ENCODE measurements at regions not wholly inside any gene's neighbourhood (a gene's known extent, or its start where the extent isn't known, plus 50 kb on each side); places are given as distances from the start of the nearest gene placed in this dataset.
"Not testable (repeated sequence)": the region's sequence is repeated elsewhere in the genome, so short reads cannot be mapped to it uniquely, and the experiment has no call there.

- no peak for DNase-seq (ENCODE audit: low read depth in 2 of 2)
Measured at GRCh38 chr21:28590676-28591075, 402.0 kb downstream of the LTN1 start.

- no peak for DNase-seq (ENCODE audit: low read depth in 2 of 2)
Measured at GRCh38 chr21:28590026-28590425, 402.7 kb downstream of the LTN1 start.

GRCh38 chr21:28588997-28589396 is 403.7 kb downstream of the LTN1 start:
- DNase-seq (ENCODE audit: low read depth in 2 of 2): no peak

- DNase-seq (ENCODE audit: low read depth in 2 of 2): no peak
Measured at GRCh38 chr21:28587748-28588147, 404.9 kb downstream of the LTN1 start.

- DNase-seq (ENCODE audit: low read depth in 2 of 2): no peak
Measured at GRCh38 chr21:28581976-28582375, 410.7 kb downstream of the LTN1 start.

GRCh38 chr21:28581311-28581731 is 411.4 kb downstream of the LTN1 start:
- DNase-seq (ENCODE audit: low read depth in 2 of 2): not testable (repeated sequence)

GRCh38 chr21:28580585-28580984 is 412.1 kb downstream of the LTN1 start:
- no peak for DNase-seq (ENCODE audit: low read depth in 2 of 2)

GRCh38 chr21:28579986-28580550 is 412.6 kb downstream of the LTN1 start:
- DNase-seq (ENCODE audit: low read depth in 2 of 2): no peak

GRCh38 chr21:28568692-28569091 is 424.0 kb downstream of the LTN1 start:
- no peak for DNase-seq (ENCODE audit: low read depth in 2 of 2)

GRCh38 chr21:28563933-28564332 is 428.7 kb downstream of the LTN1 start:
- DNase-seq (ENCODE audit: low read depth in 2 of 2): not testable (repeated sequence)

GRCh38 chr21:28561772-28562171 is 430.9 kb downstream of the LTN1 start:
- DNase-seq (ENCODE audit: low read depth in 2 of 2): no peak

GRCh38 chr21:28554660-28555475 is 437.8 kb downstream of the LTN1 start:
- DNase-seq (ENCODE audit: low read depth in 2 of 2): no peak

GRCh38 chr21:28550057-28550825 is 442.4 kb downstream of the LTN1 start:
- no peak for DNase-seq (ENCODE audit: low read depth in 2 of 2)

GRCh38 chr21:28548291-28548690 is 444.4 kb downstream of the LTN1 start:
- no peak for DNase-seq (ENCODE audit: low read depth in 2 of 2)

GRCh38 chr21:28547766-28548165 is 444.9 kb downstream of the LTN1 start:
- DNase-seq (ENCODE audit: low read depth in 2 of 2): no peak

GRCh38 chr21:28543975-28544374 is 448.7 kb downstream of the LTN1 start:
- DNase-seq (ENCODE audit: low read depth in 2 of 2): no peak

GRCh38 chr21:28541371-28542112 is 451.1 kb downstream of the LTN1 start:
- no peak for DNase-seq (ENCODE audit: low read depth in 2 of 2)

- no peak for DNase-seq (ENCODE audit: low read depth in 2 of 2)
Measured at GRCh38 chr21:28540514-28540913, 452.2 kb downstream of the LTN1 start.

- no peak for DNase-seq (ENCODE audit: low read depth in 2 of 2)
Measured at GRCh38 chr21:28539623-28539988, 453.1 kb downstream of the LTN1 start.

- DNase-seq (ENCODE audit: low read depth in 2 of 2): no peak
Measured at GRCh38 chr21:28538987-28539622, 453.6 kb downstream of the LTN1 start.

GRCh38 chr21:28537371-28538079 is 455.2 kb downstream of the LTN1 start:
- DNase-seq (ENCODE audit: low read depth in 2 of 2): no peak
